ENCODE measurements at regions not wholly inside any gene's neighbourhood (a gene's known extent, or its start where the extent isn't known, plus 50 kb on each side); places are given as distances from the start of the nearest gene placed in this dataset.
"Not testable (repeated sequence)": the region's sequence is repeated elsewhere in the genome, so short reads cannot be mapped to it uniquely, and the experiment has no call there.

- Histone ChIP-seq H3K27ac (no peak overlapping the region), H3K27me3 (no peaks in the 10 kb centered on the region), H3K9me3 (no peaks in the 10 kb centered on the region), H3K36me3 (no peaks in the 10 kb centered on the region), H3K4me3 (no peak overlapping the region), H3K4me1 (no peaks in the 10 kb centered on the region)
- ATAC-seq (ENCODE audit: low FRiP score in 2 of 2): no peak
- WGBS, 2 donors: 76 to 80% methylated on average over 9 to 12 of the region's 12 CpGs
- no peak for TF ChIP-seq POLR2AphosphoS5 (IDR thresholded peaks at IDR 0.05)
- no peak for TF ChIP-seq EP300 (IDR thresholded peaks at IDR 0.05)
- TF ChIP-seq CTCF (IDR thresholded peaks at IDR 0.05): no peak
- no peak for TF ChIP-seq POLR2A (IDR thresholded peaks at IDR 0.05)
- no peak for DNase-seq
Measured at GRCh38 chr11:134724106-134724778, 312.2 kb upstream of the B3GAT1 start.

- H3K27ac ChIP-seq; H3K27me3 ChIP-seq; H3K36me3 ChIP-seq; H3K9me3 ChIP-seq; H3K4me1 ChIP-seq; ATAC-seq (ENCODE audit: low FRiP score in 2 of 2); DNase-seq; H3K4me3 ChIP-seq: not testable (repeated sequence)
- WGBS, 2 donors: 98 to 100% methylated on average over 2 of the region's 2 CpGs
Measured at GRCh38 chr11:134720691-134721070, 308.6 kb upstream of the B3GAT1 start.

- not testable (repeated sequence) for H3K4me3 ChIP-seq; H3K9me3 ChIP-seq; ATAC-seq (ENCODE audit: low FRiP score in 2 of 2); H3K27me3 ChIP-seq; H3K4me1 ChIP-seq; H3K27ac ChIP-seq; DNase-seq; H3K36me3 ChIP-seq
- 77 to 81% methylated on average over 4 of the region's 4 CpGs for WGBS, 2 donors
Measured at GRCh38 chr11:134719940-134720690, 308.1 kb upstream of the B3GAT1 start.

GRCh38 chr11:134719397-134719796 is 307.4 kb upstream of the B3GAT1 start:
- TF ChIP-seq POLR2A (IDR thresholded peaks at IDR 0.05) (no peak), CTCF (IDR thresholded peaks at IDR 0.05) (no peak), EP300 (IDR thresholded peaks at IDR 0.05) (no peak), POLR2AphosphoS5 (IDR thresholded peaks at IDR 0.05) (no peak)
- H3K9me3 ChIP-seq: no peaks in the 10 kb centered on the region
- no peak overlapping the region for H3K4me3 ChIP-seq
- H3K27me3 ChIP-seq: no peaks in the 10 kb centered on the region
- no peak overlapping the region for H3K27ac ChIP-seq
- no peak for ATAC-seq (ENCODE audit: low FRiP score in 2 of 2)
- no peak for DNase-seq
- WGBS, 2 donors: 91 to 96% methylated on average over 5 of the region's 5 CpGs
- no peaks in the 10 kb centered on the region for H3K36me3 ChIP-seq
- H3K4me1 ChIP-seq: no peaks in the 10 kb centered on the region

- Histone ChIP-seq H3K4me3 (no peak overlapping the region), H3K27ac (no peak overlapping the region), H3K4me1 (no peaks in the 10 kb centered on the region), H3K9me3 (no peaks in the 10 kb centered on the region), H3K27me3 (no peaks in the 10 kb centered on the region), H3K36me3 (no peaks in the 10 kb centered on the region)
- no peak for TF ChIP-seq POLR2AphosphoS5 (IDR thresholded peaks at IDR 0.05)
- TF ChIP-seq EP300 (IDR thresholded peaks at IDR 0.05): no peak
- no peak for TF ChIP-seq CTCF (IDR thresholded peaks at IDR 0.05)
- TF ChIP-seq POLR2A (IDR thresholded peaks at IDR 0.05): no peak
- no peak for DNase-seq
- 40 to 60% methylated on average over 4 of the region's 4 CpGs for WGBS, 2 donors
- no peak for ATAC-seq (ENCODE audit: low FRiP score in 2 of 2)
Measured at GRCh38 chr11:134716582-134716981, 304.5 kb upstream of the B3GAT1 start.
